H1 (cell line): ENCODE measurements at regions not wholly inside any gene's neighbourhood (a gene's known extent, or its start where the extent isn't known, plus 50 kb on each side); places are given as distances from the start of the nearest gene placed in this dataset.

Source experiments
- CTCF ChIA-PET: fragments of 300-600 bp; sonication (Branson Sonifier 250); formaldehyde crosslinking; loops from one replicate; lab custom pipeline; 2021; ENCODE audit not compliant: partially characterized antibody; lab: Charles Lee
- POLR2A ChIA-PET: fragments of 300-600 bp; sonication (Branson Sonifier 250); formaldehyde crosslinking; loops from one replicate; lab custom pipeline; 2021; ENCODE audit warnings: inconsistent platforms; ENCODE audit not compliant: partially characterized antibody; lab: Charles Lee
- DNase-seq, 2 experiments: peaks; one replicate each; pipeline versions ENCODE4 v3.0.0 to v3.0.0-alpha.2; 2010 to 2022; ENCODE audit warnings: low spot score in 2 of 2, low read depth in 1 of 2, mixed read lengths in 1 of 2
- FAIRE-seq: peaks from 2 replicates; lab custom pipeline; 2011; peaks lifted over from hg19 to GRCh38; lab: Jason Lieb, UNC
- H2AFZ ChIP-seq: 2 replicates; pipeline ENCODE4 v1.8.1; 2012; ENCODE audit warnings: low read length, inconsistent platforms
- H2AK5ac ChIP-seq: 2 replicates; pipeline ENCODE4 v1.6.1; 2013; ENCODE audit warnings: low read depth, low read length
- H2BK120ac ChIP-seq: replicated peaks from 2 replicates; pipeline ENCODE3; 2013; ENCODE audit warnings: low read depth, low read length, inconsistent platforms
- H2BK12ac ChIP-seq: 2 replicates; pipeline ENCODE4 v1.6.1; 2013; ENCODE audit warnings: low read depth, low read length
- H2BK15ac ChIP-seq: 2 replicates; pipeline ENCODE4 v1.6.1; 2013; ENCODE audit warnings: low read length
- H2BK20ac ChIP-seq: 2 replicates; pipeline ENCODE4 v1.6.1; 2013; ENCODE audit warnings: low read length
- H2BK5ac ChIP-seq: 2 replicates; pipeline ENCODE4 v1.6.1; 2013; ENCODE audit warnings: low read depth, low read length
- H3K14ac ChIP-seq: 2 replicates; pipeline ENCODE4 v1.6.1; 2013; ENCODE audit warnings: inconsistent platforms; ENCODE audit not compliant: insufficient read length
- H3K18ac ChIP-seq: 2 replicates; pipeline ENCODE4 v1.6.1; 2013; ENCODE audit warnings: low read length; ENCODE audit errors: extremely low read depth
- H3K23ac ChIP-seq: 2 replicates; pipeline ENCODE4 v1.6.1; 2013; ENCODE audit warnings: inconsistent platforms; ENCODE audit not compliant: insufficient read length
- H3K23me2 ChIP-seq: 2 replicates; pipeline ENCODE4 v1.6.1; 2013; ENCODE audit warnings: low read depth, low read length
- H3K27ac ChIP-seq: 2 replicates; pipeline ENCODE4 v1.6.1; 2011; ENCODE audit warnings: low read depth, low read length, inconsistent platforms
- H3K27me3 ChIP-seq, 4 experiments: replicated peaks in 1 of 4; 1 replicate in 1 of 4; 2 replicates in 3 of 4; pipeline versions ENCODE4 v1.6.1 to v1.8.1; 2011 to 2013; ENCODE audit warnings: low read length in 3 of 4, mild to moderate bottlenecking in 3 of 4, inconsistent platforms in 2 of 4, mixed read lengths in 2 of 4, moderate library complexity in 1 of 4; ENCODE audit not compliant: control insufficient read depth in 3 of 4, insufficient read depth in 3 of 4; ENCODE audit errors: extremely low read depth in 1 of 4
- H3K36me3 ChIP-seq, 4 experiments: 2 replicates each; pipeline versions ENCODE4 v1.6.1 to v1.8.1; 2011 to 2013; ENCODE audit warnings: mild to moderate bottlenecking in 4 of 4, low read length in 3 of 4, moderate library complexity in 2 of 4, control low read depth in 1 of 4, inconsistent platforms in 1 of 4; ENCODE audit not compliant: insufficient read depth in 4 of 4, control insufficient read depth in 2 of 4
- H3K4ac ChIP-seq: replicated peaks from 2 replicates; pipeline ENCODE3; 2013; ENCODE audit warnings: low read length, low read depth, mixed read lengths, inconsistent platforms; ENCODE audit not compliant: insufficient read length
- H3K4me1 ChIP-seq, 4 experiments: replicated peaks in 1 of 4; 1 replicate in 1 of 4; 2 replicates in 3 of 4; pipeline versions ENCODE4 v1.6.1 to v1.8.1; 2011 to 2013; ENCODE audit warnings: low read length in 3 of 4, inconsistent platforms in 2 of 4, mixed read lengths in 1 of 4; ENCODE audit not compliant: insufficient read depth in 4 of 4, control insufficient read depth in 3 of 4
- H3K4me2 ChIP-seq, 2 experiments: 2 replicates each; pipeline versions ENCODE4 v1.6.1 to v1.8.1; 2011 to 2013; ENCODE audit warnings: low read depth in 2 of 2, low read length in 2 of 2, control low read depth in 1 of 2, inconsistent platforms in 1 of 2, mild to moderate bottlenecking in 1 of 2; ENCODE audit not compliant: insufficient read depth in 1 of 2
- H3K4me3 ChIP-seq, 4 experiments: fragments of 200-600, 300-600 bp in 1 of 4; sonication (generic), shearing (Covaris generic), sonication (Bioruptor Twin) in 1 of 4; 2 replicates each; pipeline versions ENCODE4 v1.5.1 to v1.8.1; 2011 to 2016; ENCODE audit warnings: low read length in 4 of 4, low read depth in 3 of 4, control low read depth in 2 of 4, inconsistent platforms in 2 of 4, mild to moderate bottlenecking in 2 of 4, mixed read lengths in 1 of 4, moderate library complexity in 1 of 4; ENCODE audit not compliant: insufficient read depth in 2 of 4; ENCODE audit errors: extremely low read depth in 1 of 4
- H3K56ac ChIP-seq: replicated peaks from 2 replicates; pipeline ENCODE3; 2013; ENCODE audit warnings: low read depth, mild to moderate bottlenecking, mixed read lengths, low read length, inconsistent platforms; ENCODE audit not compliant: insufficient read length
- H3K79me1 ChIP-seq: 2 replicates; pipeline ENCODE4 v1.6.1; 2013; ENCODE audit warnings: low read depth, low read length, control low read depth
- H3K79me2 ChIP-seq, 2 experiments: 2 replicates each; pipeline versions ENCODE4 v1.6.1 to v1.8.1; 2012 to 2013; ENCODE audit warnings: low read length in 2 of 2, mild to moderate bottlenecking in 2 of 2, inconsistent platforms in 1 of 2; ENCODE audit not compliant: insufficient read depth in 2 of 2, control insufficient read depth in 1 of 2
- H3K9ac ChIP-seq, 4 experiments: replicated peaks in 1 of 4; 1 replicate in 1 of 4; 2 replicates in 3 of 4; pipeline versions ENCODE4 v1.6.1 to v1.8.1; 2011 to 2013; ENCODE audit warnings: low read depth in 3 of 4, low read length in 3 of 4, control low read depth in 2 of 4, mild to moderate bottlenecking in 2 of 4, moderate library complexity in 2 of 4, inconsistent platforms in 1 of 4; ENCODE audit errors: extremely low read depth in 1 of 4
- H3K9me3 ChIP-seq, 2 experiments: 2 replicates each; pipeline versions ENCODE4 v1.6.1 to v1.8.1; 2012 to 2013; ENCODE audit warnings: mild to moderate bottlenecking in 2 of 2, moderate library complexity in 2 of 2, control low read depth in 1 of 2, inconsistent platforms in 1 of 2, low read depth in 1 of 2, low read length in 1 of 2, mixed read lengths in 1 of 2; ENCODE audit not compliant: insufficient read depth in 2 of 2
- H4K20me1 ChIP-seq, 2 experiments: replicated peaks in 1 of 2; 2 replicates each; pipeline versions ENCODE3 to v1.8.1; 2011 to 2013; ENCODE audit warnings: inconsistent platforms in 2 of 2, low read length in 2 of 2, mild to moderate bottlenecking in 1 of 2; ENCODE audit not compliant: insufficient read depth in 2 of 2, control insufficient read depth in 1 of 2
- H4K5ac ChIP-seq: 2 replicates; pipeline ENCODE4 v1.6.1; 2013; ENCODE audit warnings: low read length, low read depth, mixed read lengths, inconsistent platforms; ENCODE audit not compliant: insufficient read length
- H4K8ac ChIP-seq: 2 replicates; pipeline ENCODE4 v1.8.0; 2013; ENCODE audit warnings: mild to moderate bottlenecking, moderate library complexity, low read length, inconsistent platforms; ENCODE audit not compliant: insufficient read depth; ENCODE audit errors: extremely low read depth
- H4K91ac ChIP-seq: replicated peaks from 2 replicates; pipeline ENCODE3; 2013; ENCODE audit warnings: low read length, mixed read lengths, inconsistent platforms; ENCODE audit not compliant: insufficient read length
- EZH2 ChIP-seq: fragments of 200-600 bp; sonication (generic); IDR thresholded peaks from 2 replicates; pipeline ENCODE4 v1.7.1; 2012; ENCODE audit warnings: low read depth, mild to moderate bottlenecking, moderate library complexity, low read length, inconsistent platforms; ENCODE audit not compliant: severe bottlenecking
- HDAC2 ChIP-seq, 2 experiments: fragments of 300-600 bp in 1 of 2; sonication (generic) in 1 of 2; IDR thresholded peaks; 2 replicates each; pipeline ENCODE4 v1.6.1; 2011 to 2012; ENCODE audit warnings: low read depth in 2 of 2, low read length in 2 of 2, mild to moderate bottlenecking in 2 of 2, moderate library complexity in 2 of 2, borderline replicate concordance in 1 of 2, inconsistent platforms in 1 of 2
- KDM5A ChIP-seq: fragments of 200-600 bp; IDR thresholded peaks from 2 replicates; pipeline ENCODE4 v1.7.1; 2012; ENCODE audit warnings: mild to moderate bottlenecking, low read length, inconsistent platforms, mixed read lengths
- RAD21 ChIP-seq, 2 experiments: IDR thresholded peaks in 1 of 2; conservative IDR thresholded peaks in 1 of 2; 2 replicates each; pipeline ENCODE4 v1.6.1; 2011; ENCODE audit warnings: low read depth in 2 of 2, low read length in 2 of 2, improper control_type of control experiment in 1 of 2, inconsistent platforms in 1 of 2, mild to moderate bottlenecking in 1 of 2, moderate library complexity in 1 of 2
- RXRA ChIP-seq: IDR thresholded peaks from 2 replicates; pipeline ENCODE4 v1.6.1; 2011; ENCODE audit warnings: low read depth, mild to moderate bottlenecking, low read length, moderate library complexity; ENCODE audit not compliant: insufficient read depth
- SP2 ChIP-seq: IDR thresholded peaks from 2 replicates; pipeline ENCODE4 v1.6.1; 2012; ENCODE audit warnings: mild to moderate bottlenecking, low read length, inconsistent platforms
- SRF ChIP-seq: IDR thresholded peaks from 2 replicates; pipeline ENCODE4 v1.6.1; 2011; ENCODE audit warnings: mild to moderate bottlenecking, low read depth, low read length, moderate library complexity
- YY1 ChIP-seq: IDR thresholded peaks from 2 replicates; pipeline ENCODE4 v1.6.1; 2011; ENCODE audit warnings: low read depth, mild to moderate bottlenecking, low read length
- WGBS, 2 experiments: shearing (Covaris generic) in 1 of 2; methylation state at CpG; one replicate each; pipeline versions ENCODE4 v1.1.6 to v1.1.7; 2013 to 2015; ENCODE audit warnings: low lambda C conversion rate in 2 of 2, mixed read lengths in 2 of 2, inconsistent platforms in 1 of 2, low coverage in 1 of 2, missing lambda C conversion rate in 1 of 2; ENCODE audit not compliant: insufficient replicate concordance in 2 of 2, insufficient coverage in 1 of 2, insufficient read length in 1 of 2; ENCODE audit errors: extremely low coverage in 1 of 2, missing lambda C conversion rate in 1 of 2; 5-methylcytosine and 5-hydroxymethylcytosine counted together
- TF ChIP-seq, protein P1 (sequence below), 3 experiments: IDR thresholded peaks; 1 replicate in 2 of 3; 2 replicates in 1 of 3; pipeline versions ENCODE4 v1.5.1 to v1.6.1; 2011; ENCODE audit warnings: low read length in 3 of 3, mild to moderate bottlenecking in 3 of 3, inconsistent platforms in 2 of 3, low read depth in 1 of 3, moderate library complexity in 1 of 3; ENCODE audit not compliant: insufficient read depth in 1 of 3; ENCODE audit errors: control extremely low read depth in 1 of 3

DNA sequence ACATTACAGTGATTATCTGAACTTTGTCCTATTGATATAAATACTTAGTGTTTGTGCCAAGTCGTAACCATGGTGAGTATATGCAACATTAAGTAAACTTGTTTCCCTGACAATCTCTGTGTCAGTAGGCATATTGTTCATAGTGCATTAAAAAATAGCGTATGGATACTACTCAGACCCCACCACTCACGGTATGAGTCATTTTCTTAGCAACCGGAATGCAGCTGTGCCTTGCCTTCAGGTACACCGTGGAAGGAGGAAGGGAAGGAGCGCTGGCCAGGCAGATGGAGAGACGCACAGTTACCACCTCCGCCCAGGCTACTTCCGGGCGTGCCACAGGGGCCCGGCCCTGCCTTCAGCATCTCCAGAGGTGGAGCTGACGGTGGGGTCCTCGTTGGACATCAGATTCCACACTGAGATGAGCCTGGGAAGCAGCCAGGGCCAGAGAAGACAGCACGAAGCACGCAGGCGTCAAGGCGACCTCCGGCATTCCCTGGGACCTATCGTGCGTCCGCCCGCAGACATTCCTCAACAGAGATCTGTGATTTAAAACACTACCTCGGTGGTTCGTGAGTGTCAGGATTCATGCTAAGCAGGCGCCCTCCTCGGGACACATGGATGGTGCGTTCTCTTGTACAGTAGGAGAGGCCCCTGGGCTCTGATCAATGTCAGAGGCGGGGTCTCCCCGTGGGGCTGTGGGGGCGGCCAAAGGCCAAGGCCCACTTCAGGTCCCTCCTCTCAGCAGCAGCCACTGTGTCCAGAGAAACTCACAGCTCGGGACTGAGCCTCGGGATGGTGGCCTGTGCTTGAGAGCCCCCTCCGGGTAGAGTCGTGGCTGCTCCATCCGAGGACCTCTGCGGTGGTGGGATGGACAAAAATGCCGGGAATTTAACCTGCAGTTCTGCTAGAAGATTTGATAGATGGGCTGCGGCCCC, 82.2 kb upstream of the HDAC4 start:
- Histone ChIP-seq H4K91ac (no peak overlapping the region), H3K27ac (no peak overlapping the region), H3K79me1 (no peaks in the 10 kb centered on the region), H2BK12ac (no peak overlapping the region), H2AK5ac (no peak overlapping the region), H3K79me2 (no peaks in the 10 kb centered on the region), H3K4me2 (no peak overlapping the region), H3K4me3 (no peak overlapping the region), H3K23me2 (no peaks in the 10 kb centered on the region), H3K9ac (no peak overlapping the region), H4K20me1 (no peaks in the 10 kb centered on the region), H3K27me3 (no peaks in the 10 kb centered on the region; a peak in 1 of 7 replicates), H3K4me1 (peaks cover 0 to 2% (median 0%) of the 10 kb centered on the region in 4 experiments; a peak in 1 of 7 replicates), H2BK5ac (no peak overlapping the region), H3K18ac (no peak overlapping the region; the same call in 1 of the 2 replicates), H3K4ac (no peak overlapping the region), H3K56ac (no peak overlapping the region), H3K23ac (no peak overlapping the region), H4K5ac (no peak overlapping the region), H3K9me3 (no peaks in the 10 kb centered on the region), H3K36me3 (no peaks in the 10 kb centered on the region), H2BK15ac (no peak overlapping the region), H2AFZ (no peak overlapping the region), H3K14ac (no peak overlapping the region), H2BK120ac (no peak overlapping the region), H2BK20ac (no peak overlapping the region), H4K8ac (no peak overlapping the region)
- ChIA-PET POLR2A (no interaction called here), CTCF (no interaction called here)
- FAIRE-seq: no peak
- WGBS, 2 experiments: 93% methylated on average over 28 of the region's 38 CpGs; no CpG with 5 or more reads in 1 of the 2 experiments
- no peak for DNase-seq
- TF ChIP-seq SP2: no peak
- TF ChIP-seq, protein P1, sequence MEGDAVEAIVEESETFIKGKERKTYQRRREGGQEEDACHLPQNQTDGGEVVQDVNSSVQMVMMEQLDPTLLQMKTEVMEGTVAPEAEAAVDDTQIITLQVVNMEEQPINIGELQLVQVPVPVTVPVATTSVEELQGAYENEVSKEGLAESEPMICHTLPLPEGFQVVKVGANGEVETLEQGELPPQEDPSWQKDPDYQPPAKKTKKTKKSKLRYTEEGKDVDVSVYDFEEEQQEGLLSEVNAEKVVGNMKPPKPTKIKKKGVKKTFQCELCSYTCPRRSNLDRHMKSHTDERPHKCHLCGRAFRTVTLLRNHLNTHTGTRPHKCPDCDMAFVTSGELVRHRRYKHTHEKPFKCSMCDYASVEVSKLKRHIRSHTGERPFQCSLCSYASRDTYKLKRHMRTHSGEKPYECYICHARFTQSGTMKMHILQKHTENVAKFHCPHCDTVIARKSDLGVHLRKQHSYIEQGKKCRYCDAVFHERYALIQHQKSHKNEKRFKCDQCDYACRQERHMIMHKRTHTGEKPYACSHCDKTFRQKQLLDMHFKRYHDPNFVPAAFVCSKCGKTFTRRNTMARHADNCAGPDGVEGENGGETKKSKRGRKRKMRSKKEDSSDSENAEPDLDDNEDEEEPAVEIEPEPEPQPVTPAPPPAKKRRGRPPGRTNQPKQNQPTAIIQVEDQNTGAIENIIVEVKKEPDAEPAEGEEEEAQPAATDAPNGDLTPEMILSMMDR (IDR thresholded peaks at IDR 0.05; ENCODE audit: control extremely low read depth in 1 of 3, insufficient read depth in 1 of 3, low read depth in 1 of 3, low read length in 3 of 3): no peak
- TF ChIP-seq RAD21 (IDR thresholded peaks at IDR 0.05 in 1 of 2, conservative IDR thresholded peaks at IDR 0.05 in 1 of 2; ENCODE audit: low read depth in 2 of 2, low read length in 2 of 2): no peak
- TF ChIP-seq HDAC2 (IDR thresholded peaks at IDR 0.05; ENCODE audit: borderline replicate concordance in 1 of 2, low read depth in 2 of 2, low read length in 2 of 2): no peak
- no peak for TF ChIP-seq RXRA
- TF ChIP-seq YY1: no peak
- TF ChIP-seq EZH2: no peak
- TF ChIP-seq SRF: no peak
- no peak for TF ChIP-seq KDM5A
